Skeletal muscle tissue (tissue), 3 donors: ENCODE measurements at regions not wholly inside any gene's neighbourhood (a gene's known extent, or its start where the extent isn't known, plus 50 kb on each side); places are given as distances from the start of the nearest gene placed in this dataset.

Source experiments
- H3K27ac ChIP-seq: one replicate; pipeline ENCODE4 v1.7.0; 2013; ENCODE audit warnings: mild to moderate bottlenecking, low read depth, low read length, inconsistent platforms
- H3K27me3 ChIP-seq, 3 donors: one replicate each; pipeline ENCODE4 v1.7.0; 2013; ENCODE audit warnings: low read length in 3 of 3; ENCODE audit not compliant: control insufficient read depth in 3 of 3, insufficient read depth in 3 of 3
- H3K36me3 ChIP-seq, 3 donors: one replicate each; pipeline ENCODE4 v1.7.0; 2013; ENCODE audit warnings: low read length in 3 of 3; ENCODE audit not compliant: control insufficient read depth in 3 of 3, insufficient read depth in 3 of 3
- H3K4me1 ChIP-seq, 3 donors: one replicate each; pipeline ENCODE4 v1.7.0; 2013; ENCODE audit warnings: low read length in 3 of 3, mild to moderate bottlenecking in 3 of 3; ENCODE audit not compliant: control insufficient read depth in 3 of 3, insufficient read depth in 3 of 3
- H3K4me3 ChIP-seq, 3 donors: one replicate each; pipeline ENCODE4 v1.7.0; 2013; ENCODE audit warnings: low read length in 3 of 3
- H3K9ac ChIP-seq, 3 donors: one replicate each; pipeline ENCODE4 v1.7.0; 2013; ENCODE audit warnings: low read length in 3 of 3, mild to moderate bottlenecking in 3 of 3, moderate library complexity in 2 of 3, low read depth in 1 of 3
- H3K9me3 ChIP-seq, 3 donors: one replicate each; pipeline ENCODE4 v1.7.0; 2013; ENCODE audit warnings: low read length in 3 of 3; ENCODE audit not compliant: control insufficient read depth in 3 of 3
- donor health status: Osteomylitis.

DNA sequence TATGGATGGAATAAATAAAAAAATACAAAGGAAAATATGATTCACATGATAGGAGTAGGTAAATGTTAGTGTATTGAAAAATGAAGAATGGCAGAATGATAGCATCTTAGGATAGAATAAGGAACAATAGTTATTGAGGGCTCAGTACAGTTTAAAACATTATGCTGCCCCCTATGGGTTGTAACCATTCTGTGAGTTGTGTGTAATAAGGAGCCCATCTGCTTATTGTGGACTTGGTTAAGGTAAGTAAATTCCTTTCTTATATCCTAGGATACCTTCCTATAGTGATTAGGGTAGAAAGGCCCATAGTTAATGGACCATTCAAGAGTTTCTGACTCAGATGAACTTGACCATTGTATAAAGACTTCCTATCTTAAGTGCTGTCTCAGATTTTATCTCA lies 195.8 kb downstream of the PDHA2 start:
- Histone ChIP-seq H3K27me3 (no peaks in the 10 kb centered on the region), H3K9ac (no peak overlapping the region), H3K27ac (no peak overlapping the region), H3K4me1 (no peaks in the 10 kb centered on the region), H3K4me3 (no peak overlapping the region), H3K9me3 (no peaks in the 10 kb centered on the region), H3K36me3 (no peaks in the 10 kb centered on the region)

DNA sequence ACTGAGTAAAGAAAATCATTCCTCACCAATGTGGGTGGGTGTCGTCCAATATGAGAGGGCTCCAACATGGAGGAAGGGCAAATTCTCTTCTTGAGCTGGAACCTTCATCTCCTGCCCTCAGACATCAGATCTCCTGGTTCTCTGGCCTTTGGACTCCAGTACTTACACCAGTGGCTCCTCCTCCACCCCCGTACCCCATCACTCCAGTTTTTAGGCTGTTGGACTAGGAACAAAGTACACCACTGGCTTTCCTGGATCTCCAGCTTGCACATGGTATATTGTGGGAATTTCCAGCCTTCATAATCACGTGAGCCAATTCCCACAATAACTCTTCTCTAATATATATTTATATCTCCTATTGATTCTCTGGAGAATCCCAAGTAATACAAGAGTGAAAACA lies 196.9 kb downstream of the PDHA2 start:
- H3K9me3 ChIP-seq = no peaks in the 10 kb centered on the region
- H3K4me3 ChIP-seq = no peak overlapping the region
- H3K36me3 ChIP-seq = no peaks in the 10 kb centered on the region
- no peaks in the 10 kb centered on the region for H3K27me3 ChIP-seq
- no peak overlapping the region for H3K27ac ChIP-seq
- H3K4me1 ChIP-seq = no peaks in the 10 kb centered on the region
- no peak overlapping the region for H3K9ac ChIP-seq

DNA sequence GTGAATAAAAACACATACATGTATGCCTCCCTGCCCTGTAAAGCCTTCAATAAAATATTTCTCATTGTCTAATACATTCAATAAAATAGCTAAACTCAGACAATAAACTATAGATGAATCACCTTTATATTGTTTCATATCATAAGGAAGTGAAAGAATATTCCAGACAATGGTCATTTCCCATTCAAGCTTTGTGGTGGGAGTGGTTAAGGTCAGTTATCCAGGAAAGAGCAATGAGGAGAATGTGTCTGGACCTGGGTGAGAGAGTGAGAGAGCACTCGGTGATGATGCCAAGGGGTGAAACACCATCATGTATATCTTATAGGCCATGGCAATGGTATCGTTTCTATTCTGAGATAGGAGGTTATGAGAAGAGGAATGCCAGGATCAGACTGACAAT lies 197.8 kb downstream of the PDHA2 start:
- H3K36me3 ChIP-seq = no peaks in the 10 kb centered on the region
- H3K4me1 ChIP-seq = no peaks in the 10 kb centered on the region
- H3K4me3 ChIP-seq = no peak overlapping the region
- H3K9ac ChIP-seq = no peak overlapping the region
- H3K27me3 ChIP-seq = no peaks in the 10 kb centered on the region
- H3K9me3 ChIP-seq = no peaks in the 10 kb centered on the region
- no peak overlapping the region for H3K27ac ChIP-seq

DNA sequence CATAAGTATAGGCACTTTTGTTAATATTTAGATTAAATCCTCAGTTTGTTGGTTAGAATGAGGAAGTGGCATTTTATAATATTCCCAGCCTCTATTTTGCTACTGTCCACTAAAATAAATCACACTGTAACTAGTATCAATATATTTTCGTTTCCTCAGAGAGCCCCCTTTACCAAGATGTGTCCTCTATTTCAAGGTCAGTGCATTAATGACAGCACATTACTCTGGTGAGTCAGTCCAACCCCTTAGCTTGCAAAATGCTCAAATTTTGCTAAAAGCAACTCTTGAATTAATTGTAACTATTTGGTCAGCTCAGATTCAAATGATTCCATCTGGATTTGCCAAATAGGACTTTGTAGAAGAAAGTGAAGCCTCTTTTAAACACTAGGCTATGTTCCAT lies 199.3 kb downstream of the PDHA2 start:
- Histone ChIP-seq H3K4me1 (no peaks in the 10 kb centered on the region), H3K9ac (no peak overlapping the region), H3K9me3 (no peaks in the 10 kb centered on the region), H3K4me3 (no peak overlapping the region), H3K36me3 (no peaks in the 10 kb centered on the region), H3K27ac (no peak overlapping the region), H3K27me3 (no peaks in the 10 kb centered on the region)

DNA sequence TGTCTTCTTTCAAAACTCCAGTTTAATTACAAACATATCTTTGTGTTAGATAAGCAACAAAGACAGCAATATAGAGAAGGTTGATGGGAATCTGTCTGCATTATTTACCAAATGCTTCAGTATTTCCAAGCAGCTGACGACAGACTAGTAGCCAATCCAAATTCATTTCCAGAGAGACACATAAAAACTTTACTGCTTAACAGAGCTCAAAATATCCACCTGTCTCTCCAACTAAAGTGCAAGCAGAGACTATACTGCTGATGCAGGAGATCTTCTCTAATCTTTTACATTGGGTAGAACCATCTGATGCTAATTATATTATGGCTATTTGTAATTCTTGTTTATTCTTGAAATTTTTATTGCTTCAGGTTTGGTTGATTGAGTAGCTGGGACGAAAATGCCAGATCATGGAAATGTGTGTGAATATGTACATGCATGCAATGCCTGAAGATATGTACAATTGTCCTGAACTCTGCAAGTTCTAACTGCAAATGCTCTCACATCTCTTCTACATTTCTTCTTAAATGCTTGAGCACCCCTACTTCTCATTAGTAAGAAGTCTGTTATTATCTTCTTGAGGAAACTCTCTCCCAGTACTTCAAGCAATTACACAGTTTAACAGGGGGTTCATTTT lies 200.0 kb downstream of the PDHA2 start:
- Histone ChIP-seq H3K4me1 (no peaks in the 10 kb centered on the region), H3K9ac (no peak overlapping the region), H3K27me3 (no peaks in the 10 kb centered on the region), H3K27ac (no peak overlapping the region), H3K36me3 (no peaks in the 10 kb centered on the region), H3K9me3 (no peaks in the 10 kb centered on the region), H3K4me3 (no peak overlapping the region)

DNA sequence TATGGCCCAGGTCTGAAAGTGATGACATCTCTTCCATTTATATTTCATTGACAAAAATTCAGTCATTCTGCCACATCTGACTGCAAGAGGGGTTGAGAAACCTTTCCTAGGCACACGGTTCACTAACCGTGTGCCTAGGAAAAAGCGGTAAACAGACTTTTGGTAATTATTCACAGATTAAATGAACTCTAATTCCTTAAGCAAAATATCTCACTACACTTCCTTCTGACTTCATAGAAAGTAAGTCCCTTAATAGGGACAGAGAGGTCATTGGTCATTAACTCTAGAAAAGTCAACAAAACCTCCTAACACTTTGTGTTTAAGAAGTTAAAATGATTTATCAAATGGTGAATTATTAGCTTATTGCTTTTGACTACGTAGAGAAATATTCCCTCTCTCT lies 205.1 kb downstream of the PDHA2 start:
- H3K36me3 ChIP-seq = no peaks in the 10 kb centered on the region
- H3K27ac ChIP-seq = no peak overlapping the region
- H3K9me3 ChIP-seq = no peaks in the 10 kb centered on the region
- H3K4me1 ChIP-seq = no peaks in the 10 kb centered on the region
- H3K27me3 ChIP-seq = no peaks in the 10 kb centered on the region
- H3K9ac ChIP-seq = no peak overlapping the region
- no peak overlapping the region for H3K4me3 ChIP-seq

DNA sequence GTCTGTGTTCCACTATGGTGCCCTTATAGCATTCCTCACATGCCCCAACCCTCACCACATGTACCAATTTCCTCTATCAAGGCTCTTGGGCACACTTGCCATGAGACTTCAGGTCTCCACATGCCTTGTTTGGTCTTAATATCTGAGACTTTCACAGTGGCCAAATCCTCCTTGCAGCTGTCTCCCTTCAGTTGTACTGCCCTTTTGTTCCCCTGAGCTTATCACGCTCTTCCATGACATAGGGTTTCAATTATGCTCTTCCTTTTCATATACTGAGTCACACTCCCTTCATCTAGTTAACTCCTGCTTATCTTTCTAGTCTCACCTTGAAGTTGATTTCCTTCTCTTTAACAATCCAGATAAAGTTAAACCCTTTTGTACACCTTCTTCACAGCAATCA lies 212.9 kb downstream of the PDHA2 start:
- Histone ChIP-seq H3K36me3 (no peaks in the 10 kb centered on the region), H3K9ac (no peak overlapping the region), H3K27me3 (no peaks in the 10 kb centered on the region), H3K4me3 (no peak overlapping the region), H3K9me3 (no peaks in the 10 kb centered on the region), H3K4me1 (no peaks in the 10 kb centered on the region), H3K27ac (no peak overlapping the region)

DNA sequence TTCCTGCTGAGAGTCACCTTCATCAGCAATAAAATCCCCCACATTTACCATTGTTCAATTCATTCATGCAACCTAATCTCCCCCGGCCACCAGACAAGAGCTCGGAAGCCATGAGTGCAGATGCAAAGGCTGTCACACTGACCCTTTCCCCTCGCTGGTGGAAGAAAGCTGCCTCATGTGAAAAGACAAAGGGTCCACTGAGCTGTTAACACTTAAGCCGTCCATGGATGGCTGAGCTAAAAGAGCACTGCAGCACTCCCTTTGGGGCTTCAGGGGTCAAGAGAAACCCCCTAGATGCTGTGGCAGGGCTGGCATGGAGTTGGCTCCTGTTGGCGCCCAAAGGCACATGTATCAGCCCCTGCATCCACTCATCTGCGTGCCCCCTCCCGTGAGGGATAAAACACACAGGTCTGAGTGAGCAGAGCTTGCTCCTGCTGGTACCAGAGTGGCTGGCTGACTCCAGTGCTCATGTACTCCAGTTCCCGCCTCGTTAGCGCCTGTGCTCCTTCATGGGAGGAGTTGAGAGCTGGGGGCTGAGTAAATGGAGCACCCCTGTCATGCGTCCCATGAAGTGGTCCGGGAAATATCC lies 216.5 kb downstream of the PDHA2 start:
- Histone ChIP-seq H3K9ac (no peak overlapping the region), H3K27me3 (no peaks in the 10 kb centered on the region), H3K27ac (no peak overlapping the region), H3K36me3 (no peaks in the 10 kb centered on the region), H3K9me3 (no peaks in the 10 kb centered on the region), H3K4me3 (no peak overlapping the region), H3K4me1 (no peaks in the 10 kb centered on the region)

DNA sequence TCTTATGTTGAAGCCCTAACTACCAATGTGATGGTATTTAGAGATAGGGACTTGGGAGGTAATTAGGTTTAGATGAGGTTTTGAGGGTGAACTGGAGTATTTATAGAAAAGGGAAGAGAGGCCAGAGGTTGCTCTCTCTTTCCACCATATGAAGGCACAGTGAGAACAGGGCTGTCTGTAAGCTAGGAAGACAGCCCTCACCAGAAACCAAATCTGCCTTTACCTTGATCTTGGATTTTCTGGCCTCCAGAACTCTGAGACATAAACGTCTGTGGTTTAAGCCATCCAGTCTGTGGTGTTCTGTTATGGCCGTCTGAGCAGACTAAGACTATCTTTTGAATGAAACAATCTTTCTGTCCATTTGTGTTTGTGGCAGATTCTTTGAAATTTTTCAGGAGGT lies 223.7 kb downstream of the PDHA2 start:
- Histone ChIP-seq H3K27me3 (no peaks in the 10 kb centered on the region), H3K27ac (no peak overlapping the region), H3K4me3 (no peak overlapping the region), H3K9me3 (no peaks in the 10 kb centered on the region), H3K4me1 (no peaks in the 10 kb centered on the region), H3K36me3 (no peaks in the 10 kb centered on the region), H3K9ac (no peak overlapping the region)

DNA sequence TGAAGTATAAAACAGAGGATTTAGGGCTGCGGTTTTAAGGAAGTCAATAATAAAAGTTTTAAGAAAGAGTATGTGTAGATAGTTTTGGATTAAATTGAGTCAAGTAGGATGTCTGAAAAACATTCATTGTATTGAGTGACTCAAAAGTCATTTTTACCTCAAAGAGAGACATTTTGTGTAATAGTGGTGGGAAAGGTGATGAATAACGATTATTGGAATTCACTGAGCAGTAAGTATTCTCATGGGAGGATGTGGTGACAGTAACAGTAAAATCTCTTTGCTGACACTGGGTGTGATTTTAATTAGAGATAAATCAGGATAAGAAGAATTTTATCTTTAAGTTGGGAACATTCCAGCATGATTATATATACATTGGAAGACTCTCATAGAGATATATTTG lies 233.6 kb downstream of the PDHA2 start:
- H3K36me3 ChIP-seq = no peaks in the 10 kb centered on the region

More for the DNA sequence above, 233.6 kb downstream of the PDHA2 start:
- Histone ChIP-seq H3K4me1 (no peaks in the 10 kb centered on the region), H3K27me3 (no peaks in the 10 kb centered on the region), H3K4me3 (no peak overlapping the region), H3K9me3 (no peaks in the 10 kb centered on the region), H3K9ac (no peak overlapping the region), H3K27ac (no peak overlapping the region)
